HCT116 (cell line): ENCODE measurements at regions not wholly inside any gene's neighbourhood (a gene's known extent, or its start where the extent isn't known, plus 50 kb on each side); places are given as distances from the start of the nearest gene placed in this dataset.

Experiments used
- ATAC-seq: fragments of 200-7000 bp; cut with Tn5 transposase; 2 replicates; pipeline ENCODE4 v1.9.1; 2020; ENCODE audit warnings: mild to moderate bottlenecking, moderate library complexity
- BruUV-seq: library from RNA; stranded (reverse); fragments of 400-500 nt; replicated peaks from 2 replicates; lab custom pipeline; 2021; lab: Mats Ljungman, UMichigan
- CTCF ChIA-PET: fragments of 300-600 bp; sonication (Branson Sonifier 250); formaldehyde crosslinking; loops from one replicate; lab custom pipeline; 2021; ENCODE audit warnings: antibody characterized with exemption; lab: Charles Lee
- POLR2A ChIA-PET: fragments of 300-600, 350-600 bp; sonication (Branson Sonifier 250); formaldehyde crosslinking; loops from one replicate; lab custom pipeline; 2021; ENCODE audit warnings: antibody characterized with exemption; lab: Charles Lee
- RAD21 ChIA-PET, 2 experiments: fragments of 300-600 bp; sonication (Branson Sonifier 250); formaldehyde crosslinking; loops; one replicate each; lab custom pipeline; 2023; ENCODE audit warnings: low total read pairs in 2 of 2; ENCODE audit not compliant: uncharacterized antibody in 2 of 2, unreplicated experiment in 2 of 2, low non-redundant PET in 1 of 2; lab: Charles Lee
- DNase-seq: peaks from one replicate; pipeline ENCODE4 v3.0.0-alpha.2; 2010; ENCODE audit warnings: low read depth, low spot score
- H2AFZ ChIP-seq: fragments of 200-600 bp; shearing (Covaris generic), sonication (generic); 2 replicates; pipeline ENCODE4 v1.6.1; 2017; ENCODE audit warnings: low read depth, mixed run types, mixed read lengths, antibody characterized with exemption, low read length; ENCODE audit not compliant: poor library complexity, severe bottlenecking
- H3K27ac ChIP-seq: 2 replicates; pipeline ENCODE4 v1.5.1; 2012; ENCODE audit warnings: low read depth, low read length
- H3K27me3 ChIP-seq: fragments of 200-600 bp; sonication (generic); 2 replicates; pipeline ENCODE4 v1.6.1; 2016; ENCODE audit warnings: mixed run types, low read length, mixed read lengths; ENCODE audit not compliant: insufficient read depth
- H3K36me3 ChIP-seq, 2 experiments: fragments of 200-500 bp in 1 of 2; fragments of 200-600 bp in 1 of 2; sonication (Bioruptor generic) in 1 of 2; sonication (generic) in 1 of 2; 2 replicates each; pipeline versions ENCODE4 v1.5.1 to v1.6.1; 2014 to 2016; ENCODE audit warnings: low read length in 2 of 2, inconsistent platforms in 1 of 2, mixed read lengths in 1 of 2, mixed run types in 1 of 2; ENCODE audit not compliant: insufficient read depth in 2 of 2, control insufficient read depth in 1 of 2
- H3K4me1 ChIP-seq, 2 experiments: fragments of 200-600 bp in 1 of 2; sonication (generic) in 1 of 2; 2 replicates each; pipeline versions ENCODE4 v1.5.1 to v1.6.1; 2012 to 2017; ENCODE audit warnings: low read length in 2 of 2, inconsistent platforms in 1 of 2, mild to moderate bottlenecking in 1 of 2, mixed read lengths in 1 of 2, mixed run types in 1 of 2, moderate library complexity in 1 of 2; ENCODE audit not compliant: insufficient read depth in 2 of 2, control insufficient read depth in 1 of 2
- H3K4me2 ChIP-seq: fragments of 200-600 bp; sonication (generic); 2 replicates; pipeline ENCODE4 v1.6.1; 2017; ENCODE audit warnings: mixed run types, low read length, mixed read lengths
- H3K4me3 ChIP-seq, 2 experiments: fragments of 200-600 bp in 1 of 2; sonication (generic) in 1 of 2; replicated peaks in 1 of 2; 2 replicates each; pipeline ENCODE4 v1.5.1; 2011 to 2016; ENCODE audit warnings: low read length in 2 of 2, control low read depth in 1 of 2, low read depth in 1 of 2, mild to moderate bottlenecking in 1 of 2, mixed read lengths in 1 of 2, mixed run types in 1 of 2
- H3K79me2 ChIP-seq: fragments of 200-600 bp; sonication (generic); 2 replicates; pipeline ENCODE4 v1.6.1; 2017; ENCODE audit warnings: mild to moderate bottlenecking, mixed run types, low read length, moderate library complexity, mixed read lengths; ENCODE audit not compliant: insufficient read depth
- H3K9ac ChIP-seq: fragments of 200-600 bp; sonication (generic); 2 replicates; pipeline ENCODE4 v1.6.1; 2016; ENCODE audit warnings: low read length, mixed read lengths
- H3K9me2 ChIP-seq: fragments of 200-600 bp; sonication (generic), shearing (Covaris generic); 2 replicates; pipeline ENCODE4 v1.6.1; 2017; ENCODE audit warnings: mixed run types, mild to moderate bottlenecking, moderate library complexity; ENCODE audit not compliant: insufficient read depth
- H3K9me3 ChIP-seq, 2 experiments: fragments of 200-500 bp in 1 of 2; fragments of 200-600 bp in 1 of 2; sonication (Bioruptor generic) in 1 of 2; sonication (generic) in 1 of 2; 2 replicates each; pipeline ENCODE4 v1.6.1; 2014 to 2017; ENCODE audit warnings: low read length in 2 of 2, mixed read lengths in 2 of 2, inconsistent platforms in 1 of 2, low read depth in 1 of 2, mild to moderate bottlenecking in 1 of 2, mixed run types in 1 of 2, moderate library complexity in 1 of 2; ENCODE audit not compliant: control insufficient read depth in 1 of 2, insufficient read depth in 1 of 2
- H4K20me1 ChIP-seq: fragments of 200-600 bp; sonication (generic), shearing (Covaris generic); 2 replicates; pipeline ENCODE4 v1.6.1; 2017; ENCODE audit warnings: mixed run types, mild to moderate bottlenecking, moderate library complexity; ENCODE audit not compliant: insufficient read depth
- CBX3 ChIP-seq: IDR thresholded peaks from 2 replicates; pipeline ENCODE4 v1.6.1; 2012; ENCODE audit warnings: low read depth
- CEBPB ChIP-seq: IDR thresholded peaks from 2 replicates; pipeline ENCODE4 v1.6.1; 2012; ENCODE audit warnings: low read depth
- EGR1 ChIP-seq: IDR thresholded peaks from 2 replicates; pipeline ENCODE4 v1.6.1; 2012; ENCODE audit warnings: low read depth
- EZH2phosphoT487 ChIP-seq: fragments of 200-600 bp; IDR thresholded peaks from 2 replicates; pipeline ENCODE4 v1.6.1; 2018; ENCODE audit warnings: antibody characterized with exemption, borderline replicate concordance
- POLR2A ChIP-seq: IDR thresholded peaks from 2 replicates; pipeline ENCODE4 v1.7.0; 2011; ENCODE audit warnings: borderline replicate concordance; ENCODE audit not compliant: insufficient read depth, insufficient read length; ENCODE audit errors: extremely low read depth
- POLR2AphosphoS5 ChIP-seq: IDR thresholded peaks from 2 replicates; pipeline ENCODE4 v1.6.1; 2011; ENCODE audit warnings: mild to moderate bottlenecking, low read depth, low read length, moderate library complexity
- RAD21 ChIP-seq: IDR thresholded peaks from 2 replicates; pipeline ENCODE4 v1.6.1; 2012; ENCODE audit warnings: low read depth, mild to moderate bottlenecking
- SIN3A ChIP-seq: IDR thresholded peaks from 2 replicates; pipeline ENCODE4 v1.6.1; 2012; ENCODE audit warnings: low read depth
- SP1 ChIP-seq: IDR thresholded peaks from 2 replicates; pipeline ENCODE4 v1.6.1; 2012; ENCODE audit warnings: low read depth
- YY1 ChIP-seq: IDR thresholded peaks from 2 replicates; pipeline ENCODE4 v1.6.1; 2011; ENCODE audit warnings: low read length, low read depth, moderate library complexity, mild to moderate bottlenecking; ENCODE audit not compliant: insufficient replicate concordance; ENCODE audit errors: extremely low read depth
- intact Hi-C: fragments of 100-400 bp; cut with micrococcal nuclease; formaldehyde crosslinking; loops from 2 replicates; pipeline ENCODE4 v1.10.0; 2022
- TF ChIP-seq, protein P1 (sequence below): IDR thresholded peaks from 2 replicates; pipeline ENCODE4 v1.6.1; 2012
- TF ChIP-seq, protein P2 (sequence below): IDR thresholded peaks from 2 replicates; pipeline ENCODE4 v1.6.1; 2011; ENCODE audit warnings: mild to moderate bottlenecking, low read length, moderate library complexity; ENCODE audit not compliant: insufficient replicate concordance; ENCODE audit errors: extremely low read depth
- TF ChIP-seq, protein P3 (sequence below), 3 experiments: fragments of 200-600 bp in 1 of 3; sonication (generic) in 1 of 3; IDR thresholded peaks in 2 of 3; conservative IDR thresholded peaks in 1 of 3; 2 replicates each; pipeline ENCODE4 v1.5.1; 2012 to 2017; ENCODE audit warnings: low read depth in 2 of 3, low read length in 2 of 3, antibody characterized with exemption in 1 of 3, borderline replicate concordance in 1 of 3, control low read depth in 1 of 3, mild to moderate bottlenecking in 1 of 3, mixed read lengths in 1 of 3, mixed run types in 1 of 3, moderate library complexity in 1 of 3; ENCODE audit not compliant: insufficient read depth in 1 of 3
- TF ChIP-seq, protein P4 (sequence below): IDR thresholded peaks from 2 replicates; pipeline ENCODE4 v1.6.1; 2012

DNA sequence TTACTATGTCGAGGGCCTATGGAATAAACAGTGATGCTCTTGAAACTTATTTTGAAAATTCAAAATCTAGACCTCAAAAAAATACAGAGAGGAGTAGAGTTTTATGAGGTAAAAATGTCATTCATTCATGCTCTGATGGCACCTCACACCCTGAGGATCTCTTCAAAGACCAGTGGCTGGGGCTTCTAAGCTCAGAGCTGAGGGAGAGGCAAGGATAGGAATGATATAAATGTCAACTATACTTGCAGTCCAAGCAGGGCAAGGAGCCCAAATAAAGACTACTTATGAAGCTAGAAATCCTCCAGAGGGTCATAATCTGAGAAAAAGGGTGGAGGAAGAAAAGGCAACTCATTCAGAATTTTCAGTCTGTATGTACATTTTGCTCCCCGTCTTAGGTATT is 136.7 kb upstream of the CARMIL1 start:
- TF ChIP-seq, protein P1, sequence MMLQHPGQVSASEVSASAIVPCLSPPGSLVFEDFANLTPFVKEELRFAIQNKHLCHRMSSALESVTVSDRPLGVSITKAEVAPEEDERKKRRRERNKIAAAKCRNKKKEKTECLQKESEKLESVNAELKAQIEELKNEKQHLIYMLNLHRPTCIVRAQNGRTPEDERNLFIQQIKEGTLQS, result no peak
- TF ChIP-seq RAD21 (no peak), YY1 (no peak)
- TF ChIP-seq, protein P2, sequence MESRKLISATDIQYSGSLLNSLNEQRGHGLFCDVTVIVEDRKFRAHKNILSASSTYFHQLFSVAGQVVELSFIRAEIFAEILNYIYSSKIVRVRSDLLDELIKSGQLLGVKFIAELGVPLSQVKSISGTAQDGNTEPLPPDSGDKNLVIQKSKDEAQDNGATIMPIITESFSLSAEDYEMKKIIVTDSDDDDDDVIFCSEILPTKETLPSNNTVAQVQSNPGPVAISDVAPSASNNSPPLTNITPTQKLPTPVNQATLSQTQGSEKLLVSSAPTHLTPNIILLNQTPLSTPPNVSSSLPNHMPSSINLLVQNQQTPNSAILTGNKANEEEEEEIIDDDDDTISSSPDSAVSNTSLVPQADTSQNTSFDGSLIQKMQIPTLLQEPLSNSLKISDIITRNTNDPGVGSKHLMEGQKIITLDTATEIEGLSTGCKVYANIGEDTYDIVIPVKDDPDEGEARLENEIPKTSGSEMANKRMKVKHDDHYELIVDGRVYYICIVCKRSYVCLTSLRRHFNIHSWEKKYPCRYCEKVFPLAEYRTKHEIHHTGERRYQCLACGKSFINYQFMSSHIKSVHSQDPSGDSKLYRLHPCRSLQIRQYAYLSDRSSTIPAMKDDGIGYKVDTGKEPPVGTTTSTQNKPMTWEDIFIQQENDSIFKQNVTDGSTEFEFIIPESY, result no peak
- ATAC-seq, result no peak

DNA sequence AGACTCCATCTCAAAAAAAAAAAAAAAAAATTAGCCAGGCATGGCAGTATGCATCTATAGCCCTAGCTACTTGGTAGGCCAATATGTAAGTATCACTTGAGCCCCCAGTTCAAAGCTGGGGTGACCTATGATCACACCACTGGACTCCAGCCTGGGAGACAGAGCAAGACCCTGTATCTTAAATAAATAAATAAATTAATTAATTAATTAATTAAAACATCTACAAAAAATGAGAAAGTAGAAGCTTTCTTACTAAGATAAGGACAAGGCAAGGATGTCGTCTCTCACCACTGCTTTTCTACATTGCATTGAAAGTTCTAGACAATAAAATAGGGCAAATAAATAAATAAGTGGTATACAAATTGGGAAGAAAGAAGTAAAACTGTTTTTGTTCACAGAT is 134.3 kb upstream of the CARMIL1 start:
- intact Hi-C loops, result no loop called here
- Histone ChIP-seq H3K27me3 (no peaks in the 10 kb centered on the region), H3K9me3 (no peaks in the 10 kb centered on the region), H3K4me1 (no peaks in the 10 kb centered on the region), H3K27ac (no peak overlapping the region), H3K79me2 (no peaks in the 10 kb centered on the region), H2AFZ (no peak overlapping the region), H4K20me1 (no peaks in the 10 kb centered on the region), H3K9me2 (no peaks in the 10 kb centered on the region), H3K4me3 (no peak overlapping the region), H3K36me3 (no peaks in the 10 kb centered on the region), H3K9ac (no peak overlapping the region), H3K4me2 (no peak overlapping the region)
- ChIA-PET CTCF (no interaction called here), POLR2A (no interaction called here), RAD21 (no interaction called here)
- BruUV-seq, result no TSS peak
- TF ChIP-seq SP1 (no peak), POLR2AphosphoS5 (no peak), EGR1 (no peak), SIN3A (no peak), EZH2phosphoT487 (no peak), CBX3 (no peak), POLR2A (no peak), CEBPB (no peak)
- TF ChIP-seq, protein P2, result no peak
- TF ChIP-seq, protein P3, sequence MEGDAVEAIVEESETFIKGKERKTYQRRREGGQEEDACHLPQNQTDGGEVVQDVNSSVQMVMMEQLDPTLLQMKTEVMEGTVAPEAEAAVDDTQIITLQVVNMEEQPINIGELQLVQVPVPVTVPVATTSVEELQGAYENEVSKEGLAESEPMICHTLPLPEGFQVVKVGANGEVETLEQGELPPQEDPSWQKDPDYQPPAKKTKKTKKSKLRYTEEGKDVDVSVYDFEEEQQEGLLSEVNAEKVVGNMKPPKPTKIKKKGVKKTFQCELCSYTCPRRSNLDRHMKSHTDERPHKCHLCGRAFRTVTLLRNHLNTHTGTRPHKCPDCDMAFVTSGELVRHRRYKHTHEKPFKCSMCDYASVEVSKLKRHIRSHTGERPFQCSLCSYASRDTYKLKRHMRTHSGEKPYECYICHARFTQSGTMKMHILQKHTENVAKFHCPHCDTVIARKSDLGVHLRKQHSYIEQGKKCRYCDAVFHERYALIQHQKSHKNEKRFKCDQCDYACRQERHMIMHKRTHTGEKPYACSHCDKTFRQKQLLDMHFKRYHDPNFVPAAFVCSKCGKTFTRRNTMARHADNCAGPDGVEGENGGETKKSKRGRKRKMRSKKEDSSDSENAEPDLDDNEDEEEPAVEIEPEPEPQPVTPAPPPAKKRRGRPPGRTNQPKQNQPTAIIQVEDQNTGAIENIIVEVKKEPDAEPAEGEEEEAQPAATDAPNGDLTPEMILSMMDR (IDR thresholded peaks at IDR 0.05 in 2 of 3, conservative IDR thresholded peaks at IDR 0.05 in 1 of 3; ENCODE audit: borderline replicate concordance in 1 of 3, insufficient read depth in 1 of 3, low read depth in 2 of 3, low read length in 2 of 3), result no peak
- TF ChIP-seq, protein P4, sequence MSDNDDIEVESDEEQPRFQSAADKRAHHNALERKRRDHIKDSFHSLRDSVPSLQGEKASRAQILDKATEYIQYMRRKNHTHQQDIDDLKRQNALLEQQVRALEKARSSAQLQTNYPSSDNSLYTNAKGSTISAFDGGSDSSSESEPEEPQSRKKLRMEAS, result no peak
- TF ChIP-seq, protein P1, result no peak
- no peak for DNase-seq
- no peak for ATAC-seq

More for the DNA sequence above, 136.7 kb upstream of the CARMIL1 start:
- Histone ChIP-seq H3K36me3 (no peaks in the 10 kb centered on the region), H3K27ac (no peak overlapping the region), H3K9me3 (no peaks in the 10 kb centered on the region), H3K4me1 (no peaks in the 10 kb centered on the region), H3K4me2 (no peak overlapping the region), H3K79me2 (no peaks in the 10 kb centered on the region), H3K27me3 (no peaks in the 10 kb centered on the region), H3K4me3 (no peak overlapping the region), H4K20me1 (no peaks in the 10 kb centered on the region), H2AFZ (no peak overlapping the region), H3K9me2 (no peaks in the 10 kb centered on the region), H3K9ac (no peak overlapping the region)
- ChIA-PET CTCF (no interaction called here), RAD21 (no interaction called here), POLR2A (no interaction called here)
- no TSS peak for BruUV-seq
- intact Hi-C loops, result no loop called here
- no peak for DNase-seq
